Immature natural killer cell (primary cell): ENCODE measurements at regions not wholly inside any gene's neighbourhood (a gene's known extent, or its start where the extent isn't known, plus 50 kb on each side); places are given as distances from the start of the nearest gene placed in this dataset.

Source experiments
- DNase-seq, 3 donors: peaks; one replicate each; pipeline ENCODE4 v3.0.0; 2022; ENCODE audit warnings: mixed read lengths in 1 of 3
- H3K27ac Mint-ChIP-seq, 6 donors: one replicate each; pipeline ENCODE4 v1.8.0; 2020; ENCODE audit warnings: mixed read lengths in 6 of 6, mild to moderate bottlenecking in 5 of 6, inconsistent platforms in 4 of 6, moderate library complexity in 3 of 6
- H3K27me3 Mint-ChIP-seq, 3 donors: one replicate each; pipeline ENCODE4 v1.8.0; 2020 to 2021; ENCODE audit warnings: low read depth in 3 of 3, mild to moderate bottlenecking in 3 of 3, mixed read lengths in 3 of 3, moderate library complexity in 3 of 3, inconsistent platforms in 1 of 3
- H3K36me3 Mint-ChIP-seq, 3 donors: one replicate each; pipeline ENCODE4 v1.8.0; 2020; ENCODE audit warnings: mixed read lengths in 3 of 3, inconsistent platforms in 2 of 3, mild to moderate bottlenecking in 2 of 3
- H3K4me1 Mint-ChIP-seq, 2 donors: one replicate each; pipeline ENCODE4 v1.8.0; 2020; ENCODE audit warnings: inconsistent platforms in 2 of 2, mild to moderate bottlenecking in 2 of 2, mixed read lengths in 2 of 2, moderate library complexity in 1 of 2
- H3K4me3 Mint-ChIP-seq, 5 donors: one replicate each; pipeline ENCODE4 v1.8.0; 2020; ENCODE audit warnings: mild to moderate bottlenecking in 5 of 5, mixed read lengths in 5 of 5, inconsistent platforms in 3 of 5, moderate library complexity in 3 of 5
- H3K9me3 Mint-ChIP-seq, 6 donors: one replicate each; pipeline ENCODE4 v1.8.0; 2020; ENCODE audit warnings: mild to moderate bottlenecking in 6 of 6, mixed read lengths in 6 of 6, inconsistent platforms in 4 of 6, moderate library complexity in 3 of 6

DNA sequence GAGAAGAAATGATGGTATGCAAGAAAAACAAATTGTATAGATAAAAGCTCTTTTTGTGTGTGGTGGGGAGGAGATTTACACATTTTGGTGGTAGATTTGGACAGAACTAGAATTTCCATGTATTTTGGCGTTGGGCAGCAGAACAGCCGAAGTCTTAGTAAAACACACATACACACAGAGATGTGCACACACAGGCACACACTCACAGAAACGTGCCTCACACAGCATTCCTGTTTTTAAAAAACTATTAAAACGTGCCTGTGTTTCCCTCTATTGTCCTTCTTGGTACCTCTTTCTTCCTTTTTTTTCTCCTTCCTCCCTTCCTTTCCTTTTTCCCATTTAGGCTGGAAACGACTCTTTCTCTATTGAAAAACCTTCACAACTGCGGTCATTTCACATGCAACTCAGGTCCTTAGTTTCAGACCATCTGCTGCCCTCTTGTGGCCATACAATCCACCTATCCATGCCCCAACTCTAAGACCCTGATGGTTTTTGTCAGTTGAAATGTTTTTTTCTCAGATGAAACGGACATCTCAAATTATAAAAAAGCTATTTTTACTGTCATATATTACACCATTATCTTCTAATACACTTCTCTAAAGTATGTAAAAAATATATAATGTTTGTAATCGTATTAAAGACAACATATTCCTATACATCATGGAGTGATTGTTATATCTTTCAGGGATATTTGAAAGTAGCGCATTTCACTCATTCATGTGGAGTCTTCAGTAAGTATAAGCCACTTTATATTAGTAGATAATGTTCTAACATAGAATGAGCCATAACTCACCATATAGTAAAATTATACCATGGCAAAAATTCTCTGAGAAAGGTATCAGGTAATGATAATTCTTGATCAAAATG is 386.7 kb upstream of the NOVA1 start:
- Mint-ChIP-seq H3K9me3 (peaks cover 4 to 43% (median 14%) of the 10 kb centered on the region in 6 donors), H3K36me3 (no peaks in the 10 kb centered on the region), H3K27ac (no peak overlapping the region), H3K27me3 (peaks cover 0 to 3% (median 0%) of the 10 kb centered on the region in 3 donors), H3K4me1 (no peaks in the 10 kb centered on the region), H3K4me3 (no peak overlapping the region)
- no peak for DNase-seq

DNA sequence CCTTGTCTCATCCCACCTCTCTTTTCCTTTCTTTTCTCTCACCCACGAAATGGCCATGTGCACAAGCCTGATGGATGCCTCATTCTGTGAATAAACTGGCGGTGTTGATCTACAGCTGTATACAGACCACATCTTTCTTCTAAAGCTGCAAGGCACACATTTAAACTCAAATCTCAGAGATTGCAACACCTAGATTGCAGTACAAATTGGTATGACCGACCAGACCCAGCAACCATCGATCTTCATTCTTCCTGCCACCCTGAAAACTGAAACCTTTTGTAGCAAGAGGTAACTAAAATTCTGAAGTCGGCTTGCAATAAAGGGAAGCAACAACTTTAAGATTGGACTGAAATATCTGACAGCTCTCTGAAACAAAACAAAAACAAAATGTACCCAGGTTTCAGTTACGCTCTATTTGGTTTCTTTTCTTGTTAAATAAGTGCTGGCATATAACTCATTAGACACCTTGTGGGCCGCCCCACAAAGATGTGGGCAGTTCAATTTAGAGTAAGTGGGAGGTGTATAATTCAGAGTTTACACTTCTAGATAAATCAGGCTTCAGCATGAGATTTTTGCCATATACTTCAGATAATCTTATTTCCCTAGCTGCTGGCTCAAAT is 390.0 kb upstream of the NOVA1 start:
- Mint-ChIP-seq H3K36me3 (no peaks in the 10 kb centered on the region), H3K27ac (no peak overlapping the region), H3K4me3 (no peak overlapping the region), H3K27me3 (peaks cover 0 to 1% (median 0%) of the 10 kb centered on the region in 3 donors), H3K4me1 (no peaks in the 10 kb centered on the region), H3K9me3 (peaks cover 4 to 64% (median 17%) of the 10 kb centered on the region in 6 donors)
- DNase-seq, result no peak

DNA sequence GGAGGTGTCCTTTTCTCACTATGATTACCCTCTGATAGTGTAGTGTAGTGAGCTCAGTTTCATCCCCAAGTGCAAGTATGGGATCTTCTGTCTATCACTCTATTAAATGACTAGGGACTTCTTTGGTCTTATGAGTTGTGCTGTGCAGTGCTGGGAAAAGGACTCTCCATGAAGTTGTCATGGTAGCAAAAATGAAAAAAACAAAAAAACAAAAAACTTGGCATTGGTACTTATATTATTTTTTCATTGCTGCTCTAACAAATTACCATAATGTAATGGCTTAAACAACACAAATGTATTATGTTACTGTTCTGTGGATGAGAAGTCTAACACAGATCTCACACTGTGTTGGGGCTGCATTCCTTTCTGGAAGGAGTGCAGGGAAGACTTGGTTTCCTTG is 393.1 kb upstream of the NOVA1 start:
- peaks cover 0 to 45% (median 16%) of the 10 kb centered on the region in 6 donors for H3K9me3 Mint-ChIP-seq
- H3K27me3 Mint-ChIP-seq, result peaks cover 0 to 1% (median 0%) of the 10 kb centered on the region in 3 donors
- no peaks in the 10 kb centered on the region for H3K4me1 Mint-ChIP-seq
- H3K36me3 Mint-ChIP-seq, result no peaks in the 10 kb centered on the region
- no peak overlapping the region for H3K4me3 Mint-ChIP-seq
- no peak overlapping the region for H3K27ac Mint-ChIP-seq
- DNase-seq, result no peak

DNA sequence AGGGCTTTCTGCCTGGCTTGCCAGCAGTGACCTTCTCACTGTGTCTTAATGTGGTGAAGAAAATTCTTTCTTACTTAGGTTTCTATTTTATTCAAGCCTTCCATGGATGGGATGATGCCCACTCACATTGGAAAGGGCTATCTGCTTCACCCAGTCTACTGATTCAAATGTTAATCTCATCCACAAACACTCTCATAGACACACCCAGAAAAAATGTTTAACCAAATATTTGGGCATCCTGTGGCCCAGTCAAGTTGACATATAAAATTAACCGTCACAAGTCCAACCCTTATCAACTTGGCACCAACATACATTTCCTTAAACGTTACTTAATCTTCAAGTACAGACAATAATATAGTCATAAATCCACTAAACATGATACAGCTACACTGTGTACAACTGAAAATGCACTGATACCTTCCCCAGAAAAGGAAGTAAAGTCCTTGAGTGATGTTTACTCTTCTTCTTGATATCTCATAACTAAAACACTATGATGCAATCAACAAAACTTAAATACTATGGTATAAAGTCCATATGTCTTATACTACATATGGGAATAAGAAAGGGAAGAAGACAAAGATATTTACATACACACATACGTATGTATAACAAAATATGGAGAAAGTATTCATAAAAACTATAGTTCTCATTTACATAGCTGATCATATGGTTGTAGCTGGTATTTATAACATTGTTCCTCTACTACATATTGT is 394.7 kb upstream of the NOVA1 start:
- Mint-ChIP-seq H3K27me3 (peaks cover 0 to 1% (median 0%) of the 10 kb centered on the region in 3 donors), H3K9me3 (peaks cover 1 to 43% (median 25%) of the 10 kb centered on the region in 6 donors), H3K4me1 (no peaks in the 10 kb centered on the region), H3K27ac (no peak overlapping the region), H3K4me3 (no peak overlapping the region), H3K36me3 (no peaks in the 10 kb centered on the region)
- DNase-seq, result no peak

DNA sequence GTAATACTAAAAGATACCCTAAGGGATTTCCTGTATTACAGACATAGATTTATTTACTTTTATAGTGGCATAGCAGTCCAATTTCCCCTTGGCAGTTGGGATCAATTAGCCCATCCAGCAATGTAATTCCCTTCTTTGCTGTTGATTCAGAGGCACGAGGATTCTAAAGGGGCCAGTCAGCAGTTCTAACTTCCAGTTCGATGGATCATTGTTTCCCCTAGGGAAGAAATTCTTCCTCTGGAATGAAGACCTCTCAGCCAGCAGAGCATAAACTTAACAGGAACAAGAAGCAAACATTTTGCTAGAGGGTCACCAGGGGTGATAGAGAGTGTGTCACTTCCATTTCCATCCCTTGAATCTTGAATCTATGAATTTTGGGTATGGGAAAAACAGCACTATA is 395.7 kb upstream of the NOVA1 start:
- Mint-ChIP-seq H3K4me3 (no peak overlapping the region), H3K9me3 (peaks cover 1 to 40% (median 24%) of the 10 kb centered on the region in 6 donors), H3K4me1 (no peaks in the 10 kb centered on the region)

DNA sequence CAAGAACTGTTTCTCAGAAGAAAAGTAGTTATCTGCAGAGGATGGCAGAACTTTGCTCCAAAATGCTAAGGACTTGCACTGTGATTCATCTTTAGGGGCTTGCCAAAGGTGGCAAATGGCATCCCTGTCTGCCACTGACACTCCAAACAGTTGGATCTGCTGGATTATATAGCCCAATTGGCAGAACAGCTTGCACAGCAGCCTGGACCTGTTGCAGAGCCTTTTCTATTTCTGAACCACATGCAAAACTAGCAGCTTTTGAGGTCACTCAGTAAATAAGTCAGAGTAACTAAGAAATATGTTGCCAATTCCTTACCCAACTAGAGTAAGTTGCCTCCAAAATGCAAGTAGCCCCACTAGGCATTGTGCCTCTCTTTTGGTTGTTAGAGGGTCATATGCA is 397.5 kb upstream of the NOVA1 start:
- H3K27me3 Mint-ChIP-seq, result no peaks in the 10 kb centered on the region
- H3K9me3 Mint-ChIP-seq, result peaks cover 5 to 34% (median 20%) of the 10 kb centered on the region in 6 donors
- H3K4me3 Mint-ChIP-seq, result no peak overlapping the region
- H3K27ac Mint-ChIP-seq, result no peak overlapping the region
- no peaks in the 10 kb centered on the region for H3K4me1 Mint-ChIP-seq
- no peak for DNase-seq
- no peaks in the 10 kb centered on the region for H3K36me3 Mint-ChIP-seq

More for the DNA sequence above, 395.7 kb upstream of the NOVA1 start:
- Mint-ChIP-seq H3K27ac (no peak overlapping the region), H3K36me3 (no peaks in the 10 kb centered on the region), H3K27me3 (no peaks in the 10 kb centered on the region)
- DNase-seq, result no peak

DNA sequence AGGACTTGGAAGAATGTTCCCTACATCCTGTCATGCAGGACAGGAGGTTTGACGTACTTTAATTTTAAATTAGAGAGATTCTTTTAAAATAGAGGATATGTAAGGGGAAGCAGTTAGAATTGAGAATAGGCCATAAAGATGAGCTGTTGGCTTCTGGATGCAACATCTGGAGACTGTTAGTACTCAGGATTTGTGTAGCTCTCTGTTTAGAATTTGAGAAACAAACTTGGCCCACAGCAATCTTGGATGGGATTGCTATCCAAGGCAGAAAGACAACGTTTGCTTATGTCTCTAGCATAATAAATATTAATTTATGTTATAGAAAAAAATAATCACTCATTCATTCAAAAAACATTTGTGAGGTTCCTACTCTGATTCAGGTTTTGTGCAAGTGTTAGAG is 398.4 kb upstream of the NOVA1 start:
- H3K9me3 Mint-ChIP-seq, result peaks cover 5 to 27% (median 19%) of the 10 kb centered on the region in 6 donors
- no peaks in the 10 kb centered on the region for H3K27me3 Mint-ChIP-seq
- H3K4me3 Mint-ChIP-seq, result no peak overlapping the region
- H3K4me1 Mint-ChIP-seq, result no peaks in the 10 kb centered on the region
- no peak overlapping the region for H3K27ac Mint-ChIP-seq
- DNase-seq, result no peak
- no peaks in the 10 kb centered on the region for H3K36me3 Mint-ChIP-seq

DNA sequence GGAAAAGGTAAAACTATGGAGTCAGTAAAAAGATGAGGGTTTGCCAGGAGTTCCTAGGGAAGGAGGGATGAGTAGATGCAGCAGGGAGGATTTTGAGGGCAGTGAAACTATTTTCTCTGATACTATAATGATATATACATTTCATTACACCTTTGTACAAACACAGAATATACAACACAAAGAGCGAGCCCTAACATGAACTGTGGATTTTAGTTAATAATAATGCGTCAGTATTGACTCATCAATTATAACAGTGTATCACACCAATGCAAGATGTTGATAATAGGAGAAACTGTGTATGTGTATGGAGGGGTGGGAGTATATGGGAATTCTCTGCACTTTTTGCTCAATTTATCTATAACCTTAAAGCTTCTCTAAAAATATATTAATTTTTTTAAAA is 404.3 kb upstream of the NOVA1 start:
- H3K4me3 Mint-ChIP-seq, result no peak overlapping the region
- peaks cover 9 to 42% (median 25%) of the 10 kb centered on the region in 6 donors for H3K9me3 Mint-ChIP-seq
- DNase-seq, result no peak
- no peaks in the 10 kb centered on the region for H3K4me1 Mint-ChIP-seq
- H3K36me3 Mint-ChIP-seq, result no peaks in the 10 kb centered on the region
- H3K27ac Mint-ChIP-seq, result no peak overlapping the region
- H3K27me3 Mint-ChIP-seq, result no peaks in the 10 kb centered on the region

DNA sequence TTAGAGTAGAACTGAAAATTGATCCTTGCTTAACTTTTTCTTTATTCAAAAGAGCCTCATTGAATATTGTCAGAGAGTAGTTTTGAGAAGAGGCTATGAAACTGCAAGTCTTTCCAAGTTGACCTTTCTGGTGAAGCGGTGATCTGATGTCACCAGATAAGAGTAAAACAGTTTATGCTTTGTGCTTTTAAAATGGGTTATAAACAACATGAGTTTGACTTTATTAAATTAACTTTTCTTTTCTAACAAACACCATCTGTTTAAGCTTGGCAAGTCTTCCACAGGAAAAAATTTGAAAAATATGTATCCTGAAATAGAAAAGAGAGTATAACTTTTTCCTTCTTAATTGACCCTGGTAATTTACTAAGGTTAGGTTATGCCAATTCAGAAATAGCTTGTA is 408.7 kb upstream of the NOVA1 start:
- Mint-ChIP-seq H3K27ac (no peak overlapping the region), H3K4me3 (no peak overlapping the region), H3K4me1 (no peaks in the 10 kb centered on the region), H3K36me3 (peaks cover 0 to 3% (median 0%) of the 10 kb centered on the region in 3 donors), H3K9me3 (peaks cover 6 to 55% (median 31%) of the 10 kb centered on the region in 6 donors), H3K27me3 (no peaks in the 10 kb centered on the region)
- DNase-seq, result no peak

DNA sequence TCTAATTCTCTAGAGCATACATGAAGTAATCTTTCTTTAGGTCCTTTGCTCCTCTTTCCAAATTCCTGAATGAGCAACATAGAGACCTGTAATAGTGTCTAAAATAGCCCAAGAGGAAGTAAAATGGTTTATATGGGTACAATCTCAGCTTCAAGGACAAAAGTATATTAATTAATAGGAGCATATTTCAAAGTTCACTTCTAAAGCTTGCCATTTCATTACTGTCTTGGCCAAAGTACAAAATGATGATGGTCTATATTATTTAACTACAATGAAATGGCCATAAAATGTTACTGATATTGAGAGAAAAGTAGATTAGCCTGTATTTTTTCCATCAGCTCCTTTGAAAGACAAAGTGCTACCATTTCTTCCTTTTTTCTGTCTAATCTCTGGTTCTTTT is 410.4 kb upstream of the NOVA1 start:
- Mint-ChIP-seq H3K4me3 (no peak overlapping the region), H3K9me3 (peaks cover 3 to 52% (median 26%) of the 10 kb centered on the region in 6 donors), H3K4me1 (no peaks in the 10 kb centered on the region), H3K27me3 (no peaks in the 10 kb centered on the region), H3K27ac (no peak overlapping the region), H3K36me3 (peaks cover 0 to 8% (median 0%) of the 10 kb centered on the region in 3 donors)
- no peak for DNase-seq

DNA sequence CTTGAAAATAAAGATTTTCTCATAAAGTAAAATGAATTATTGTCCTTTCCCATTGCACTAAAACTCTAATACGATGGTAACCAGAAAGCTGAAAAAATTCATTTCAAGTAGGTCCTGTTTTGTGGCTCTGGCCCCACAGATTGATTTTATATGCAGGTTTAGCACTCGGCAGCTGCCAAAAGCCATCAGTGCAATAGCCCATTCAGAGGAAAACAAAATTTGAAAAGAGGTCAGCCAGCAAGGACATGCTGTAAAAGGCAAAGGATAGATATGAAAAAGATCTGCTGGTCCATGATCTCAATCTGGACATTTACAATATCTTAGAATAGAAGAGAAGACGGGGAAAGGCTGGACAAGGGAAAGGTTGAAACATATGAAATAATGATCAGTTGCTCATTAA is 414.8 kb upstream of the NOVA1 start:
- Mint-ChIP-seq H3K9me3 (peaks cover 3 to 36% (median 18%) of the 10 kb centered on the region in 6 donors), H3K4me3 (no peak overlapping the region), H3K4me1 (no peaks in the 10 kb centered on the region), H3K36me3 (peaks cover 0 to 8% (median 0%) of the 10 kb centered on the region in 3 donors), H3K27ac (no peak overlapping the region), H3K27me3 (no peaks in the 10 kb centered on the region)
- no peak for DNase-seq

DNA sequence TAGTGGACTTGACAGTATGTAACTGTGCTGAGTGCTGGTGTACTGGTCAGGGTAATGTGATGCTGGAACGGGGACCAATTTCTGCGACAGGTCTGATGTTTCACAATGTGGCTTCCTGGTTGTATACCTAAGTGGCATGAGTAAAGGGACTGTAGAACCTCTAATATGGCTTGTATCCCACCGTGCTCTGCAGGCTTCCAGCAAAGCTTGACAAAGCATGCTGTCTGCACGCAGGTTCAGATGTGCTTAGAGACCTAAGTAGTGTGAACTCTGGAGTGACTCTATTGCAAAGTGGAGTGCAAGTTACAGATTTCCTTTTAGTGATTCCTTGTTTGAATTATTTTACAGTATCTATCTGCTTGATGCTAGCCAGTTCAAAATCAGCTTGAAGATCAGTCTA is 415.8 kb upstream of the NOVA1 start:
- Mint-ChIP-seq H3K36me3 (peaks cover 0 to 5% (median 0%) of the 10 kb centered on the region in 3 donors), H3K4me1 (no peaks in the 10 kb centered on the region), H3K27me3 (no peaks in the 10 kb centered on the region), H3K4me3 (no peak overlapping the region), H3K9me3 (peaks cover 0 to 27% (median 12%) of the 10 kb centered on the region in 6 donors), H3K27ac (no peak overlapping the region)
- no peak for DNase-seq

DNA sequence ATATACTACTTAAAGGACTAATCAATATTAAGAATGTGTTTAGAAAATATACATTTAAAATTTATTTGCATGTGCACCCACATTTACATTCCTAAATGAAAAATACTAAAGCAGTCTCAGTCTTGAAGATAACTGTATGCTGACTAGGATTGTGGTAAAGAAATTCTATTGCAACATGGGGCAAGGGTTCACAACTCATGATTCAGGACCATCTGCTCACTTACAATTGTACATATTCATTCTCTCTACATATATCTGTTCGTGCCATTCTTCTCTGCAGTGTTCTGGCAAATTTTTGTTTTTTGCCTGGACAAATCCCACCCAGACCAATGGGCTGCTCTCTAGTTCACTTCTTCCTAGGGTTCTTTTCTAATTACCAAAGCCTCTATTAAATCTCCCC is 417.2 kb upstream of the NOVA1 start:
- no peaks in the 10 kb centered on the region for H3K4me1 Mint-ChIP-seq
- H3K27me3 Mint-ChIP-seq, result no peaks in the 10 kb centered on the region
- peaks cover 0 to 18% (median 6%) of the 10 kb centered on the region in 6 donors for H3K9me3 Mint-ChIP-seq
- no peak overlapping the region for H3K27ac Mint-ChIP-seq
- no peak for DNase-seq
- H3K4me3 Mint-ChIP-seq, result no peak overlapping the region
- H3K36me3 Mint-ChIP-seq, result peaks cover 0 to 5% (median 0%) of the 10 kb centered on the region in 3 donors

DNA sequence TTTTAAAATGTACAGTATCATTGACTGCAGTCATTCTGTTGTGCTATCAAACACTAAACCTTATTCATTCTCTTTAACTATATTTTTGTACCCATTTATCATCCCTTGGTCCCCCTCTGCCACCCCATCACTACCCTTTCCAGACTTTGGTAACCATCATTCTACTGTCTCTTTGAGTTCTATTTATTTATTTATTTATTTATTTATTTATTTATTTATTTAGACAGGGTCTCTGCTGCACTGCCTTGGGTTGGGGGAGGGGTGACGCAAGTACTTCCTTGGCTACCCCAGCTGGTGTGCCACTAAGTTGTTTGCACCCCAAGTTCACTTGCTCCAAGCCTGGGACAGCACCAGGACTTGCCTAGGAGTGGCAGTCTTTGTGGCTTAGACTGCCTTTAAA is 427.8 kb upstream of the NOVA1 start:
- Mint-ChIP-seq H3K4me1 (no peaks in the 10 kb centered on the region), H3K36me3 (no peaks in the 10 kb centered on the region), H3K4me3 (no peak overlapping the region), H3K27me3 (no peaks in the 10 kb centered on the region), H3K27ac (no peak overlapping the region), H3K9me3 (peaks cover 2 to 35% (median 6%) of the 10 kb centered on the region in 6 donors)
- no peak for DNase-seq
